Endothelial cell (in vitro differentiated cells): ENCODE measurements at regions not wholly inside any gene's neighbourhood (a gene's known extent, or its start where the extent isn't known, plus 50 kb on each side); places are given as distances from the start of the nearest gene placed in this dataset.

Experiments
- DNase-seq: peaks from one replicate; pipeline ENCODE4 v3.0.0; 2021; ENCODE audit warnings: low spot score
- H3K27ac Mint-ChIP-seq: one replicate; pipeline ENCODE4 v1.8.0; 2021; ENCODE audit warnings: mixed read lengths, inconsistent platforms; ENCODE audit not compliant: unreplicated experiment
- H3K27me3 Mint-ChIP-seq: one replicate; pipeline ENCODE4 v1.8.0; 2021; ENCODE audit warnings: mild to moderate bottlenecking, moderate library complexity, mixed read lengths, inconsistent platforms; ENCODE audit not compliant: unreplicated experiment
- H3K36me3 Mint-ChIP-seq: one replicate; pipeline ENCODE4 v1.8.0; 2021; ENCODE audit warnings: mild to moderate bottlenecking, low read depth, mixed read lengths, inconsistent platforms; ENCODE audit not compliant: unreplicated experiment
- H3K4me1 Mint-ChIP-seq: one replicate; pipeline ENCODE4 v1.8.0; 2021; ENCODE audit warnings: mild to moderate bottlenecking, mixed read lengths, inconsistent platforms; ENCODE audit not compliant: unreplicated experiment
- H3K4me3 Mint-ChIP-seq: one replicate; pipeline ENCODE4 v1.8.0; 2021; ENCODE audit warnings: mild to moderate bottlenecking, mixed read lengths, inconsistent platforms; ENCODE audit not compliant: unreplicated experiment
- H3K9me3 Mint-ChIP-seq: one replicate; pipeline ENCODE4 v1.8.0; 2021; ENCODE audit warnings: mixed read lengths, inconsistent platforms; ENCODE audit not compliant: unreplicated experiment
- TF ChIP-seq, protein P1 (sequence below): fragments of 200-600 bp; sonication (generic); IDR thresholded peaks from one replicate; pipeline ENCODE4 v1.5.0; 2021; ENCODE audit warnings: antibody characterized with exemption; ENCODE audit not compliant: unreplicated experiment

GRCh38 chr11:26137651-26138050 lies 194.3 kb upstream of the ANO3 start:
- Mint-ChIP-seq H3K4me1 (no peaks in the 10 kb centered on the region), H3K27ac (no peak overlapping the region), H3K9me3 (no peaks in the 10 kb centered on the region), H3K36me3 (no peaks in the 10 kb centered on the region), H3K27me3 (no peaks in the 10 kb centered on the region), H3K4me3 (no peak overlapping the region)
- TF ChIP-seq, protein P1, sequence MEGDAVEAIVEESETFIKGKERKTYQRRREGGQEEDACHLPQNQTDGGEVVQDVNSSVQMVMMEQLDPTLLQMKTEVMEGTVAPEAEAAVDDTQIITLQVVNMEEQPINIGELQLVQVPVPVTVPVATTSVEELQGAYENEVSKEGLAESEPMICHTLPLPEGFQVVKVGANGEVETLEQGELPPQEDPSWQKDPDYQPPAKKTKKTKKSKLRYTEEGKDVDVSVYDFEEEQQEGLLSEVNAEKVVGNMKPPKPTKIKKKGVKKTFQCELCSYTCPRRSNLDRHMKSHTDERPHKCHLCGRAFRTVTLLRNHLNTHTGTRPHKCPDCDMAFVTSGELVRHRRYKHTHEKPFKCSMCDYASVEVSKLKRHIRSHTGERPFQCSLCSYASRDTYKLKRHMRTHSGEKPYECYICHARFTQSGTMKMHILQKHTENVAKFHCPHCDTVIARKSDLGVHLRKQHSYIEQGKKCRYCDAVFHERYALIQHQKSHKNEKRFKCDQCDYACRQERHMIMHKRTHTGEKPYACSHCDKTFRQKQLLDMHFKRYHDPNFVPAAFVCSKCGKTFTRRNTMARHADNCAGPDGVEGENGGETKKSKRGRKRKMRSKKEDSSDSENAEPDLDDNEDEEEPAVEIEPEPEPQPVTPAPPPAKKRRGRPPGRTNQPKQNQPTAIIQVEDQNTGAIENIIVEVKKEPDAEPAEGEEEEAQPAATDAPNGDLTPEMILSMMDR, result no peak
- DNase-seq, result no peak

DNA sequence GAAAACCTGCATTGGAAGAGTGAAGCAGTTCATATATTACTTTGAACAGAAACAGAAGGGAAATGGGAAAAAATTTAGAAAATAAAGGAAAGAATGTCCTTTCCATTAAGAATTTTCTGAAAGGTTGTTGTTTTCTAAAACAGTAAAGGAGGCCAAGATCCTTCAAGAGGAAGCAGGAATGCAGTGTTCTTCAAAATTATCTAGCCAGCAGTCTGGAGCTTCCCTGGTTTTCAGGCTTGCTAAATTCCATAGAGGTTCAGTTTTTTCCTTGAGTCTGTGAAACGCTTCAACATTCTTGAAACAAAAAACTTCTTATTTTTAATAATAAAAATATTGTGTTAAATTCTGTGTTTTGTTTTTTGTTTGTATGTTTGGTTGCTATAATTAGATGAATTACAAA lies 189.0 kb upstream of the ANO3 start:
- Mint-ChIP-seq H3K4me3 (no peak overlapping the region), H3K4me1 (peaks cover 14% of the 10 kb centered on the region), H3K27me3 (no peaks in the 10 kb centered on the region), H3K9me3 (no peaks in the 10 kb centered on the region), H3K27ac (no peak overlapping the region), H3K36me3 (no peaks in the 10 kb centered on the region)
- no peak for DNase-seq
- TF ChIP-seq, protein P1, result no peak

GRCh38 chr11:26143566-26144290 lies 188.2 kb upstream of the ANO3 start:
- H3K4me3 Mint-ChIP-seq, result no peak overlapping the region
- H3K36me3 Mint-ChIP-seq, result no peaks in the 10 kb centered on the region
- TF ChIP-seq, protein P1, result no peak
- DNase-seq, result no peak
- no peak overlapping the region for H3K27ac Mint-ChIP-seq
- no peaks in the 10 kb centered on the region for H3K9me3 Mint-ChIP-seq
- H3K4me1 Mint-ChIP-seq, result peaks cover 18% of the 10 kb centered on the region
- no peaks in the 10 kb centered on the region for H3K27me3 Mint-ChIP-seq

DNA sequence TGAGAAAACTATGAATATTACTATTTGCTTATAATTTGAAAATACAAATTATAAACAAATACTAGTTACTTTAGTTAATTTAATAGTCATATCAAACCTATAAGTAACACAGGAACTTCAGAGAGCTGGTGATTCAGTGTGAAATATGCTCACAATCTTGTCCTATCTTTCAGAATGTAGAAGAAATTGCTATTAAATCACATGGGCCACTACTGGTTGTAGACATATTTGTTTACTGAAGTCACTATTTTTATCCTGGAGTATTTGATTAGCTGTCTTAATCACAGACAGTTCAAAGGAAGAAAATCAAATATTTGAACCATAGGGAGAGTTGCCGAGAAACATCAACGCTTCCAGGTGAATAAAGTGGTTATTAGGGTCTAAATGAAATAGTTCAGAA lies 187.6 kb upstream of the ANO3 start:
- H3K4me1 Mint-ChIP-seq, result peaks cover 18% of the 10 kb centered on the region

GRCh38 chr11:26144911-26145310 lies 187.0 kb upstream of the ANO3 start:
- no peaks in the 10 kb centered on the region for H3K27me3 Mint-ChIP-seq
- DNase-seq, result no peak
- no peaks in the 10 kb centered on the region for H3K9me3 Mint-ChIP-seq
- H3K36me3 Mint-ChIP-seq, result no peaks in the 10 kb centered on the region
- H3K4me1 Mint-ChIP-seq, result peaks cover 18% of the 10 kb centered on the region
- H3K4me3 Mint-ChIP-seq, result no peak overlapping the region
- H3K27ac Mint-ChIP-seq, result no peak overlapping the region
- TF ChIP-seq, protein P1, result no peak

More for the DNA sequence above, 187.6 kb upstream of the ANO3 start:
- no peaks in the 10 kb centered on the region for H3K36me3 Mint-ChIP-seq
- no peaks in the 10 kb centered on the region for H3K27me3 Mint-ChIP-seq
- no peak overlapping the region for H3K27ac Mint-ChIP-seq
- TF ChIP-seq, protein P1, result no peak
- DNase-seq, result no peak
- no peak overlapping the region for H3K4me3 Mint-ChIP-seq
- no peaks in the 10 kb centered on the region for H3K9me3 Mint-ChIP-seq
